GM21423 (cell line): ENCODE measurements at regions not wholly inside any gene's neighbourhood (a gene's known extent, or its start where the extent isn't known, plus 50 kb on each side); places are given as distances from the start of the nearest gene placed in this dataset.

Experiments used
- ATAC-seq: cut with Tn5 transposase; IDR thresholded peaks from one replicate; pipeline ENCODE4 v1.9.1; 2021; ENCODE audit warnings: mild to moderate bottlenecking, moderate library complexity; ENCODE audit not compliant: unreplicated experiment

GRCh38 chr1:38436749-38437148 lies 390.2 kb upstream of the POU3F1 start:
- no peak for ATAC-seq

- ATAC-seq, result no peak
Observed at GRCh38 chr1:38436006-38436405, 389.4 kb upstream of the POU3F1 start.

GRCh38 chr1:38433084-38433722 lies 386.6 kb upstream of the POU3F1 start:
- ATAC-seq, result no peak

GRCh38 chr1:38431535-38432376 lies 385.2 kb upstream of the POU3F1 start:
- no peak for ATAC-seq

- ATAC-seq, result no peak
Observed at GRCh38 chr1:38430949-38431348, 384.4 kb upstream of the POU3F1 start.

GRCh38 chr1:38424677-38425076 lies 378.1 kb upstream of the POU3F1 start:
- no peak for ATAC-seq

GRCh38 chr1:38420666-38421065 lies 374.1 kb upstream of the POU3F1 start:
- no peak for ATAC-seq

- ATAC-seq, result no peak
Observed at GRCh38 chr1:38418195-38419030, 371.8 kb upstream of the POU3F1 start.

GRCh38 chr1:38403667-38404066 lies 357.1 kb upstream of the POU3F1 start:
- ATAC-seq, result no peak

- ATAC-seq, result no peak
Observed at GRCh38 chr1:38402230-38402815, 355.7 kb upstream of the POU3F1 start.

- ATAC-seq, result no peak
Observed at GRCh38 chr1:38396606-38397005, 350.0 kb upstream of the POU3F1 start.

GRCh38 chr1:38394303-38394702 lies 347.7 kb upstream of the POU3F1 start:
- ATAC-seq, result no peak

- ATAC-seq, result no peak
Observed at GRCh38 chr1:38392861-38393260, 346.3 kb upstream of the POU3F1 start.

- ATAC-seq, result no peak
Observed at GRCh38 chr1:38381256-38381655, 334.7 kb upstream of the POU3F1 start.

- no peak for ATAC-seq
Observed at GRCh38 chr1:38376577-38376976, 330.0 kb upstream of the POU3F1 start.

GRCh38 chr1:38375035-38375434 lies 328.4 kb upstream of the POU3F1 start:
- no peak for ATAC-seq

GRCh38 chr1:38371505-38371844 lies 324.9 kb upstream of the POU3F1 start:
- no peak for ATAC-seq

- ATAC-seq, result no peak
Observed at GRCh38 chr1:38370716-38371504, 324.3 kb upstream of the POU3F1 start.

- no peak for ATAC-seq
Observed at GRCh38 chr1:38365242-38365641, 318.6 kb upstream of the POU3F1 start.

GRCh38 chr1:38361566-38361965 lies 315.0 kb upstream of the POU3F1 start:
- no peak for ATAC-seq

- ATAC-seq, result no peak
Observed at GRCh38 chr1:38360807-38361206, 314.2 kb upstream of the POU3F1 start.
